HG03280 (cell line): ENCODE measurements at regions not wholly inside any gene's neighbourhood (a gene's known extent, or its start where the extent isn't known, plus 50 kb on each side); places are given as distances from the start of the nearest gene placed in this dataset.

Source experiments
- ATAC-seq: cut with Tn5 transposase; IDR thresholded peaks from one replicate; pipeline ENCODE4 v1.9.1; 2021; ENCODE audit warnings: mild to moderate bottlenecking, moderate library complexity; ENCODE audit not compliant: unreplicated experiment

DNA sequence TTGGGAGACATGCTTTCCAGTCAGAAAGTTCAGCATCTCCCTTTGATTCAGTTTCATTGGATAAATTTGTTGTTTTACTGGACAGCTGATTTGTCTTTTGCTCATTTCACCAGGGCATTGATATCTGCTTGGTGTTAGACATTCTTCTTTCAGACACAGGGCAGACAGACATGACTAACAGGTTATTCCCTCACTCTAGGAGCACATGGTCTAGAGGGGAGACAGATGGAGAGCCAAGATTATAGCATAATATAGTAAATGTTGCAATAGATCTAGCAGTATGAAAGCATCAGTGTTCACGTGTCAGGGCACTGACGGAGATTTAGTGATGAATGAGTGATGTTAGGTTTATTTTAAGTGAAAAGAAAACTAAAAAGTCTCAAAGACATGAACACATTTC lies 187.0 kb upstream of the CYRIA start:
- ATAC-seq: no peak

DNA sequence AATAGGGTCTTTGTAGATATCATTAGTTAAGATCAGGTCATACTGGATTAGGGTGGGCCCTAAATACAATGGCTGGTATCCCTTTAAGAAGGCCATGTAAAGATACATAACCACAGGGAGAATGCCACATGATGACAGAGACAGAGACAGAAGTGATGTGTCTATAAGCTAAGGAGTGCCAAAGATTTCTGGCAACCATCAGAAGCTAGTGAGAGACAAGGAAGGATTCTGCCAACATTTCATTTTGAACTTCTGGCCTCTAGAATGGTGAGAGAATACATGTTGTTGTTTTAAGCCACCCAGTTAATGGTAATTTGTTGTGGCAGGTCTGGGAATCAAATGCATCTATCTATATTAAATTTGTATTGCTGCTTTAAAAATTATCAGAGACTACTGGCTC lies 185.5 kb upstream of the CYRIA start:
- no peak for ATAC-seq

DNA sequence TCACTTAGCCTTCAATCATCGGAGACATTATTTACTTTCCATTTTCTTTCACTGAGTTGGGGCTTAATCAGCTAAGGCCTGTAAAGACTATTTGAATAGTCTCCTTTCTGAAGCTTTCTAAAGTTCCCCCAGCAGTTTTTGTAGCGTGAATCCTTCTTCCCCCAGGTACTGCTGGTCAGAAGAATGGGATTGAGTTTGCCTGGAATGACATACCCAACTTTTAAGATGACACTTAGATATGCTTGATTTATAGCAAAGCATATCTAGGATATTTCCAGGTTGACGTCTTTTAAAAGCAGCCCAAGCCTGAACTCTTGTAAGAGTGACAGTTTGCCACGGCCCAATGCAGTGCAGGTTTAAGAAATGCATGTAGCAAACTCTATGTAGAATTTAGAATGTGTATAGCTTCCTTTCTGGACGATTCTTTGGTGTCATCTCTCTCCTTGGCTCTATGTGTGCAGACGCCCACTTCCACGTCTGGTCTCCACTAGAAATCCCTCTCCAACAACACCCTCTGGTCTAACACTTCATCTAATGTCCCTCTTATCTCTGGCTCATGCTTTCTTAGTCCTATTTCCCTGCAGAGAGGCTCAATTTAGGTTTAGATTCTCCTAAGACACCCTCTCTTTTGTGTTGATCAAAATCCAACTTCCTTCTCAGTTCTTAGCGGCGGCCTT lies 175.0 kb upstream of the CYRIA start:
- ATAC-seq: no peak

DNA sequence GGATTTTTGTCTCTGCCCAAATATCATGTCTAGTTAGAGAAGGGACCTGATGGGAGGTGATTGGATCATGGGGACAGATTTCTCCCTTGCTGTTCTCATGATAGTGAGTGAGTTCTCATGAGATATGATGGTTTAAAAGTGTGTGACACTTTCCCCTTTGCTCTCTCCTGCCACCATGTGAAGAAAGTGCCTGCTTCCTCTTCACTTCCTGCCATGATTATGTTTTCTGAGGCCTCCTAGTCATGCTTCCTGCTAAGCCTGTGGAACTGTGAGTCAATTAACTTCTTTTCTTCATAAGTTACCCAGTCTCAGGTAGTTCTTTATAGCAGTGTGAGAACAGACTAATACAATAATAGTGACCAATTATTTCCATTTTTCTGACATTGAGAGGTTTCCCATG lies 167.3 kb upstream of the CYRIA start:
- no peak for ATAC-seq

DNA sequence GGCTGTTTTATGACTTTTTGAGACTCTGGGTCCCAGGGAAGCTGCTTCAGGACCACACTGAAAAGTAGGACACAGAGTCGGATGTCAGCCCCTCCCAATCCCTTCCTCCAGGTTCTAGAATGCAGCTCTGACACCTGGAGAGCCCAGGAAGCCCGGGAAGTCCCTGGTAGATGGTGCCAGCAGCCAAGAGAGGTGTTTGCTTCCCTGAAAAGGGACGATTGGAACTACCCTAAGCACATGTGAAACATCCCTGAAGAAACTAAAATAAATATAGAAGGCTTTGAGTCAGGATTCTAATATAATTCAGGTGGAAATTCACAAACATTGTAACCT lies 163.2 kb upstream of the CYRIA start:
- no peak for ATAC-seq

DNA sequence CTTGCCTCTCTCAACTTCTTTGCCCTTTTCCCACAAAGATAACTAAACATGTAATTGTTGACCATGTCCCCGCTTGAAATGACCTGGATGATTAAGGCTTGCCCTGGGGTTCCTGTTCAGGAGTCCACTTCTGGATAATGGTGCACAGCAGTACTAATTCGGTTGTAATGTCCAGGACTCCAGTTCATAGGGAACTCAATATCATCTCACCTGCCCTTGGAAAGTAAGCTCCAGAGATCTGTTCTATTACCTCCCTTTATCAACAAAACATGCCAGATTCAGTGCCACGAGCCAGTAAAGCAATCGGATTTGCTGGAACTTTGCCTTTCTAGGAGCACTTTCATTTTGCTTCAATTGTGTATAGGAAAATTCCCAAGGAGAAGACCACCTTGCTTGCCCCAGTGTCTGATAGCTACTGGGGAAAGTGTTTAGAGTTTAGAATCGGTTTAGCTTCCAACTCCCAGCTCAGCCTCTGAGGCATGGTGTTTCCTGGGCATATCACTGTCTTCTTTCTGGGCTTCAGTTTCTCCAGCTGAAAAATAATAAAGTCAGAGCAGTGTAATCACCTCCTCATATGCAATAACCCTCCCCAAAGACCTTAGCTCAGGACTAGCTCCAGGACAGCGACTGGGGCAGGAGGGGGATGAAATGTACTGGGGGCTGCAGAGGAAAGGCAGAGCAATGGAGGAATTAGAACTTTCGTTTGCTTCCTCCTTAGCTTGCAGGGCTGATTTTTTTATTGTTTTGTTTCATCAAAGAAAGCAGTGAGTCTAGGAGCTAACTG lies 162.6 kb upstream of the CYRIA start:
- ATAC-seq: no peak

DNA sequence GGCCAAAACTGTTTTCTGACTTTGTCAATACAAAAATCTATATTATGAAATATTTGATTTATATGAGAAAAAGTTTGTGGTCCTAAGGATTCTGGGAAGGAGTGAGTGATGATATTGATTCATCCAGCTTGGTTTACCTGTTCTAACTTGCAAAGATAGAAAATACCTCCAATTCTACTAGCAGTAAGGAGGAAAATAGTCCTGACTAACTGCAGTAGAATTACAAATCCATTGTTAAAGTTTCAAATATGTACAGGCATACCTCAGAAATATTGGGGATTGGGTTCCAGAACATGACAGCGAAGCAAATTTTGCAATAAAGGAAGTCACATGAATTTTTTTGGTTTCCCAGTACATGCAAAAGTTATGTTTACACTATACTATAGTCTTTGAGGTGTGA lies 158.8 kb upstream of the CYRIA start:
- ATAC-seq: no peak

DNA sequence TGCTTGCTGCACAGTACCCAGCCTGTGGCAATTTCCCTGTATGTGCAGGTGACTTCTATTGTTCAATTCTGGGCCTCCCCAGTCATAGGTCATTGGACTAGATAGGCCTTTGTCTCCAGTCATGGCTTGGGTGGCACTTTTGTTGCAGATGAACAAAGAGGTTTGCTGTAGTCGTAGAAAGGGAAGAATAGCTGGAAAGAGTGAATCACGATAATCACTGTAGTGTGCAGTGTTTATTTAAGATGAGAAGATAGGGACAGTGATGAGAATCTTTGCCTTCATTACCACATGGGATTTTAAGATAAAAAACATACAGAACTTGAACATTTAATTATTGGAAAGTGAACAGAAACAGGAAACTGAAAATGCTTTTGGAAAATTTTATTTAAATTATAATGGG lies 156.1 kb upstream of the CYRIA start:
- ATAC-seq: no peak

DNA sequence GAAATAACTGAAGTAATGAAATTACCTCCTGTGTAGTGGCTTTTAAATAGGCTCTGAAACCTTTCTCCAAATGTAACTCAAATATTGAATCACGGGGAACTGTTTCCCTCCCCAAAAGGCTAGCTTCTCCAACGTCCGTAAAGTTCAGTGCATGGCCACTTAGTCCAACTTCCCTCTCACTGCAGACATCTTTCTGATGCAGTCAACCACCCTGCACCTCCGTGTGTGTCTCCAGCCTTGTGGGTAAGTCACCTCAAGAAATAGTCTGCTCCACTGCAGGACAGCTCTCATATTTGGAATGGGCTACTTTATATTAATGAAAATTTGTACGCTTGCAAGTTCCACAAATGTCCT lies 152.5 kb upstream of the CYRIA start:
- ATAC-seq: no peak

DNA sequence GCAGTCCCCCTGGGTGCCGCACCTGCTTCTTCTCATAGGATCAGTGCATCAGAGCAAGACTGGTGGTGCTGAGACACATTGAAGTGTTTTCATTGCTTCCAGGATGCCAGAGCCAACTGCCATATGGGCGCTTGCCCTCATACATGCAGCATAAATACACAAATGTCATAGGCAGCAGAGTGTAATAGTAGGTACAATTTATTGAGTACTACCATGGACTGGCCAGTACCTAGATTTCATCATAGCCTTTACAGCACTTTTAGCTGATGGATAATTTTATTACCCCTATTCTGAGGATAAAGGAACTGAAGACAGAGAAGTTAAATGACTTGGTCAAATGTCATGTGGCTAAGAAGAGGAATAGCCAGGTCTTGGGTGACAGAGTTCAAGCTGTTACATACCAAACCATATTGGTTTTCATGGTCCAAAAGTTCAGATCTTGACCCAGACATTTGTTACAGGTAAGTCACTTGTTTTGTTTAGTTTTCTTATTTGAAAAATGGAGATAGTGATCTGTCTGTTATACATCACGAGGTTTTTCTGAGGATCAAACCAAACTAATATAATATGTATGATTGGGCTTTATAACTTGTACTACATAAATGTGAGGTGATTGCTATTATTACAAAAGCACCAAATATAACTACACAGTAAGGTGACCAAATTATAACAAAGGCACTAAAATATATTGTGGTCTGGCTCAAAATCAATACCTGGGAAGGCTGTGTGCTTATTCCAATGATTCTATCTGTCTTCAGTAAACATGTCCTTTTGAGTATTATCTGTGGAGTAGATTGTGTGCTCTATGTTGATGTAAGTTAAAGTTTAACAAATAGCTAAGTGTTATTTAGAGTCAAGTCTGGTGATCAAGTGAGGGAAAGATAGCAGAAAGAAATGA lies 151.9 kb upstream of the CYRIA start:
- no peak for ATAC-seq

DNA sequence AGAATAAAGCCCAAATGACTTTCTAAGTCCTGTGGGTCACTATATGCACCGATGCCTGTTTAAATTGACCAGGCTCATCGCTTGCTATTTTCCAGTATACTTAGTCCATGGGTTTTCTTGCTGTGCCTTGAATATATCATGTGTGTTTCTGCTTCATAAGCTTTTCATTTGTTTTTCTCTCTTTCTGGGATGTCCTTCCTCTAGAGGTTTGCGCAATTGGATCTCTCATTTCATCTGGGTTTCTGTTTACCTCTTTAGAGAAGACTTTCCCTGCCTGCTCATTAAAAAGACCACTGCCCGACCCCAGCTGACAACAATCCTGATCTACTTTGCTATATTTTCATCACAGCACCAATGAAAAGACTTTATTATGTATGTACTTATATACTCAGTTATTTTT lies 150.9 kb upstream of the CYRIA start:
- ATAC-seq: no peak

DNA sequence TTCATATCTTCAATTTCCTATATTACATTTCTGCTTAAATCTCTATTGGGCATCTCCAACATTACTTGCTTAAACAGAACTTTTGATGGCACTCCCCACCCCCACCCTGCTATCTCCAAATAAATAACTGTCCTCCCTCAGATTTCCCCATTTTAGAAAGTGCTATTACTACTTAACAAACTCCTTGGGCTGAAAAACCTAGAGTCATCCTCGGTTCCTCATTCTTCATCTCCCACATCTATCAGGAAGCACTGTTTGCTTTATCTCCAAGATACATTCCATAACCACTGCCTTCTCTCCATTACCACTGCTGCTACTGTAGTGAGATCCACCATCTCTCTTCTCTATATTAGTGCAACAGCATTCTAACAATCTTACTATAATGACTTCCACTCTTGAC lies 150.4 kb upstream of the CYRIA start:
- ATAC-seq: no peak

DNA sequence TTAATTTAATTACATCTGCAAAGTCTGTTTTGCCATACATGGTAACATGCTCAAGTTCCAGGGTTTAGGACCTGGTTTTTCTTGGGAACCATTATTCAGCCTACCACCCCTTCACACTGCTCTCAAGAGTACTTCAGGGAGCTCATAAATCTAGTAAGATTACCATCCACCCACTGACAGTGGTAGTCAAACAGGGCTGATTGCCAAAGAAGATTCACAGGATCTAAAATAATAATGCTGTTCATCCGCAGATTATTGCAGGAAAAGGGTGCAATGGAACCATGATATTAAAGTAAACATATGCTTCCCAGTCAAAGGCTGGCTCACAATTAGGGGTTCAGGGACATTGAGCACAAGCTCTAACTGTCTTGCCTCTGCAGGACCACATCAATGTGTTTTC lies 148.0 kb upstream of the CYRIA start:
- no peak for ATAC-seq

DNA sequence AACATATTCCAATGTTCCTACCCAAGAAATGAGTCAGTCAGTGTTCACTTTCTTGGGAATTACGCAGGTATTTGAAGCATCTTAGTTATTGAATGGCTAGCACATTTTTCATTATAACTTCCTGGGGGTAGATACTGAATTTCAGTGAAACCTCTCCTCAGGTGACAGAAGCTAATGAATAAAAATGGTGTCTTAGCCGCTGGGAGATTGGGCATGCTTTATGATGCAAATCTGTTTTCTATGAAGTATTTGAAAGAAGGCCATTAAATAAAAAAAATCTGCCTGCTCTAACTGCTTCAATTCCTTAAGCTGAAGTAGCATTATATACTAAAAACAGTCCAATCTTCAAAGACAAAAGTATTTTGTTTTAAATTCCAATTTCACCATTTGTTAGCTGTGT lies 132.8 kb upstream of the CYRIA start:
- ATAC-seq: no peak

DNA sequence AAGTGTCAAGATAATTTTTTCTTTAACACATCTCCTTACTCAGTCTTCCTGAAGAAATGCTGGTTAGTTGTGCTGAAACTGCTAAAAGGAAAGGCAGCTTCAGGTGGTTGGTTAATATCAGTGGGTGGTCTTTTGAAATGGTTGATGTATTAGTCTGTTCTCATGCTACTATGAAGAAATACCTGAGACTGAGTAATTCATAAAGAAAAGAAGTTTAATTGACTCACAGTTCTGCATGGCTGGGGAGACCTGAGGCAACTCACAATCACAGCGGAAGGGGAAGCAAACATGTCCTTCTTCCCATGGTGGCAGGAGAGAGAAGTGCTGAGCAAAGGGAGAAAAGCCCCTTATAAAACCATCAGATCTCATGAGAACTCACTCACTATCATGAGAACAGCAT lies 125.9 kb upstream of the CYRIA start:
- ATAC-seq: no peak

DNA sequence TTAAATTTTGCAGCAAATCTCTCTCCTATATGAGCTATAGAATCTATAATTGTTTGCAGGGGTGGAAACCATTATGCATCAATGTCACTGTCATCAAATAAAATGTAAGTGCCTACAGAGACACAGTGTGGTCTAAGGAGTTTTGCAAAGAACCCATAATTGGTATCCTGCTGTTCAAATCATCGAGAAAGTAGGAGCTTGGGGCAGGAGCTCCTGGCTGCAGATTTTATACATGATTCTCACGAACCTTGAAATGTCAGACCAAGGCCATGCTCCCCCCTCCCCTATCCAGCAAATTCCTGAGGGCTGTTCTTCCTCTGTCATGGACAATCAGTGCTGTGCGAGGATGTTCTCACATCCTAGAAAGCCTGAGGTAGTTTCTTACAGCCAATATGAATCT lies 119.5 kb upstream of the CYRIA start:
- ATAC-seq: no peak

DNA sequence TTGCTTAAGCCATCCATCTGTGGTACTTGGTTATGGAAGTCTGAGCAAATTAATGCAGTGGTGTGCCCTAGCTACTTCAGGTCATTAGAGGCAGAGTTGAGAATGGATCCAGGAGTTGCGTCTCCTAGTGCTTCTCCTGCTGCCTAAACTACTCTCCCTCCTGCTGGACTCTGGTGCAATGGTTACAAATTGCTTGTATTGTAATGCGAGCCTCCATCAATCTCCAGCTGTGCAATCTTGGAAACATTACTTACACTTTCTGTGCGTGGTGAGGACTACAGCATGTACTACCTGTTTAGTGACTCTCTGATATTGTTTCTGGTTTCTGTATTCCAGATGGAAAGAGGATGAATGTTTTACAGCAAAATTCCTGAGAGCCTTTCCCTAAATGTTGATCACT lies 119.0 kb upstream of the CYRIA start:
- no peak for ATAC-seq

DNA sequence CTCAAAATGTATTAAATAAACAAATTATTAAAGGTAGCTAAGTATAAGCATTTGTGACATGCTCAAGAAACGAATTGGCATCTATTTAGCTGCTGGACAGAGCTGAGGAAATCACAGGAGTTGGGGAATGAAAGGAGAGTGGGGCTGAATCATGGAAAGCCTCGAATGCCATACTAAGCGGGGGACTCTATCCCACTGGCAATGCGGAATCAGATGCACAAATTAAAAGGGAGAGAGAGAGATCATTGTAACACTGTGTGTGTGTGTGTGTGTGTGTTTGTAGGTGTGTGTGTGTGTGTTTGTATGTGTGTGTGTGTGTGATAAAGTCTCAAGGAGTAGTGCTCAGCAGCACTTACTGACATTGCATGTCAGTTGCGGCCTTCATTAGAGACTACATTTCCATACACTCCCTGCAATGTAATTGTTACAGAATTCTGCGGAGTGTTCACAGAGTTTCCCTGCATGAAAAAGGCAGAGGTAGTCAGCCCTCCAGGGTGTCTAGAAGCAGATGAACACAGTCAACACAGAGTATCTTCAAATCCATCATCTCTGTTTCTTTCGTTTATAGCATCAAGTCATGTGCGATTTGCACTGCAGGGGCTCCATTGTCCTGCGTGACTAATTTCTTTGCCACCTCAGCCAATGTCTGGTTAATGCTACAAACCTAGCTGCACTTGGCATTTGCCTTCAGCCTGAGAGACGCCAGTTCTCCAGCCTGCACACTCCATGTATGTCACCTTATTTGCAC lies 111.7 kb upstream of the CYRIA start:
- ATAC-seq: no peak

DNA sequence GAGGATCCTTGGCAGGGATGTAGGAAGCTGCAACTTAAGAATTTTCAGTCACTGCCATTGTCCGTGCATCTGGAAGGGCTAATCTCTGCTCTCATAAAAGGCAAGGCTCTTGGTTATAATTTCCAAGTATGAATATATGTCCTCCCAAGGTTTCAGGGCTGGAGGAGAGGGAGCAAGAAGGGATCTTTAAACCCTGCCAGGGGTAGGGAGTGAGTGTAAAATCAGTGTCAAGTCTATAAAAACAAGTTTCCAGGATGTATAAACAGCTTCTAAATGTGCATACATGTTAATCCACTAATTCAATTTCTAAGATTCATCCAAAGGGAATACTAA lies 110.2 kb upstream of the CYRIA start:
- ATAC-seq: no peak

DNA sequence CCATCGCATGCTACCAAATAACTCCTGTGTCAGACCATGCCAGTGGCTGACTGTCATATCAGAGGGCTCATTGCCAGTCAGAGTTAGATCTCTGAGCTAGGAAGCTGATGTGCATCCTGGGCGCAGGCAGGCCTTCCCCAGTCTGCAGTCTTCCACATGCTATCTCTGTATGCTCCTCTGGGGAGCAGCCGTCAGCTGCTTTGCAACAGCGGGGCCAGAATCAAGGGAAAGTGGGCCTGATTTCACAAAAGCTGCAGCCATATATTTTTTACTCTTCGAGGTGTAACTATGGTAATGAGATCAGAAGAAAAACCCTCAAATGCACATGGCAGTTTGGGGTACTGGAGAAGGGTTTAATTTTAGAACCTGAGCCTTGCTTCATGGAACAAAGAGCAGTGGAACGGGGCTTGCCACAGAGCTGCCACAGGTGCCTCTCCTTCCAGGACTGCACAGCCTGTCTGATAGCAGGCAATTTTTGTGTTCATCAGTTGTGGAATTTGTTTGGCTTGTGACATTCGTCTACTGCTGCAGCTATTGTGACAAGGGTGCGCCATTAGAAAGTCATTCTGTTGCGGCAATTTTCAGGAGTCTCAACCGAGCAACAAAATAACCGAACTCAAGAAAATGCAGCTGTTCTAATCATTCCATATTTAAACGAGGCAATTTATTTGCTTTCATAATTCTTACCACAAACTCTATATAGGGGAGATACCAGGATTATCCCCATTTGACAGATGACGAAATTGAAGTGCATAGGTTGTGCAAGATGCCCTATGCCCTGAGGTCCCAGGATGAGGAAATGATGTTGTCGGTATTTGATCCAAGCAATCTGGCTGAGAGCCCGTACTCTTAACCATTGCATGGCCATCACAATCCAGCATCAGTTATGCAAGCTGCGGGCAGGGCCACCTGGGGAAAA lies 109.6 kb upstream of the CYRIA start:
- no peak for ATAC-seq
